HT1080 (cell line): ENCODE measurements at regions not wholly inside any gene's neighbourhood (a gene's known extent, or its start where the extent isn't known, plus 50 kb on each side); places are given as distances from the start of the nearest gene placed in this dataset.
A peak's percentile ranks its signal among the peaks of the same experiment; 100 is the strongest.

ENCODE experiments used
- DNase-seq: peaks from one replicate; pipeline ENCODE4 v3.0.0-alpha.2; 2015; ENCODE audit warnings: low read depth

DNA sequence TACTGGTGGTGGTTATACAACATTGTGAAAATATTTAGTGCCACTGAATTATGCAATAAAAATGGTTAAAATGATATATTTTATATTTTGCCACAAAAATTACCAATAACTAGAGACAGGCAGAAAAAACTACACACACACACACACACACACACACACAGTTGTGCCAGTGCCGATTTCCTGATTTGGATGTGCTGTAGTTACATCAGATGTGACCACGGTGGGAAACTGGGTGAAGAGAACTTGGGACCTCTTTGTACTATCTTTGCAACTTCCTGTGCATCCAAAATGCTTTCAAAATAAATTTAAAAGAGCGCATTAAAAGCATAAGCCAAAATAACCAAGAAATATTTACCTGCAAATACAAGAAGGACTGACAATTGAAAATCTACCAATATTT, 61.6 kb upstream of the CCBE1 start:
- no peak for DNase-seq

- no peak for DNase-seq
Measured at GRCh38 chr18:59758106-59758505, 60.9 kb upstream of the CCBE1 start.

DNA sequence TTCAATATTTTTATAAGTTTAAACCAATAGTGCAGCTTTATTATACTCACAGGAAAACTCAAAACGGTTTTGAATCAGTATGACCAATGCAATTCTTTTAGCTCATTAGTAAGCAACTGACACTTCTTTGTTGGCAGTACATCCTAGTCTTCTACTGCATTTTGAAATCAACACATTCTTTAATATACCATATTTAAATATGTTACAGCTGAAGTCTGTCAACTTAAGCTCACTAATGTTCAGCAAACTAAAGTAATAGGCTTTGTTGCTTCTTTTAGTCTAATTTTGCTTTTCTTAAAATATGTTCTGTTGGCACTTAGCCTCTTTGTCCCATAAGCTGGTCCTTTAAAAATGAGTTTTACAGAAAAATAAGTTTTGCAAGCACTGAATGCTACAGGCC, 55.4 kb upstream of the CCBE1 start:
- DNase-seq, result no peak

DNA sequence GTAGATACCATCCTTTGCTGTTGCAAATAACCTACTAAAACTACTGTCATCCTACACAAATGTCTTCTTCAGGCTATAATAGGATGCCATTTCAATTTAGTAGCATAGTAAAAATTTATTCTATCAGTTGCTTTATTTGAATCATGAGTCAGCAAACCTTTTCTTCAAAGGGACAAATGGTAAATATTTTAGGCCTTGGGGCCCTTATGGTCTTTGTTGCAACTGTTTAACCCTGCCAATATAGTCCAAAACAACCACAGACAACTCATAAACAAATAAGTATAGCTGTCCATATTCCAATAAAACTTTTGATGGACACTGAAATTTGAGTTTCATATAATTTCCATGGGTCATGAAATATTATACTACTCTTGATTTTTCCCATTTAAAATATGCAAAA, 54.0 kb upstream of the CCBE1 start:
- DNase-seq, result no peak

DNA sequence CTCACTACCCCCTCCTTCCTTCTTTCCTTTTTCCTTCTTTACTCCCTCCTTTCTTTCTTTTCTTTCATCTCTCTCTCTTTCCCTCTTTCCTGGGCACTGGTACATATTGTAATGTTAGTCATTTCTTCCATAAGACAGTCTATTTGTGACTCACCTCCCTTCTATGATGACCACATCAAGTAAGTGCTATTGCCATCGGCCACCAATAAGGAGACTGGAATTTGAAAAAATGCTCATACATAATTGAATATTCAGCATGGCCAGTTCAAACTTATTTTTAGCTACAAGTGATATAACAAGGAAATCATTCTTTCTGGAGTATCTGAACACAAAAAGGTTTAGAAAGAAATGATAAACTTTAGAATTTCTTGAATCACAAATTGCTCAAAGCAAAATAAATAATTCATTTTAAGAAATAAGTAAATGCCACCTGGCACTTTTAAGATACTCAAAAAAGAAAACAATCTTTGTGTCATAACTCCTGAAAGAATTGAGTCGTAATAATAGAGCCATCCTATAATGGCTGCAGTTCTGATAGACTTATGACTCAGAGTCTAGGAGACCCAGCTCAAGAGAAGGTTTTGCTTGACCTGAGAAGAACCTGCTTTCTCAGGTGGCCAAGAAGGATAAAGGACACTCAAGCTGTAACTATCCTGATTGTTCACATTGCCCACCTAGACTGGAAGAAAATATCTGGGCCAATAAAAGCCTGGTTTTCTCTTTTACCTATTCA, 51.6 kb upstream of the CCBE1 start:
- DNase-seq, result peak; percentile 84
